ENCODE measurements at regions not wholly inside any gene's neighbourhood (a gene's known extent, or its start where the extent isn't known, plus 50 kb on each side); places are given as distances from the start of the nearest gene placed in this dataset.
"Not testable (repeated sequence)": the region's sequence is repeated elsewhere in the genome, so short reads cannot be mapped to it uniquely, and the experiment has no call there.

DNA sequence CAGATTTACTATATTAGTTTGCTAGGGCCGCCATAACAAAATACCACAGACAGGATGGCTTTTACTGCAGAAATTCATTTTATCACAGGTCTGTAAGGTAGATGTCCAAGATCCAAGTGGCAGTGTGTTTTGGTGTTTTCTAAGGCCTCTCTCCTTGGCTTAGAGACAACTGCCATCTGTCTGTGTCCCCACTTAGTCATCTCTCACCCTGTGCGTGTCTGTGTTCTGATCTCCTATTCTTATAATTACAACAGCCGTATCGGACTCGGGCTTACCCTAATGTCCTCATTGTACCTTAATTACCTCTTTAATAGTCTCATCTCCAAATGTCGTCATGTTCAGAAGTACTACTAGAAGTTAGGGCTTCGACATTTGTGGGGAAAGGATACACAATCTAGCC lies 362.3 kb upstream of the CDH19 start:
- no peaks in the 10 kb centered on the region for H3K36me3 ChIP-seq (ENCODE audit: control insufficient read depth in 2 of 2, insufficient read depth in 2 of 2, low read length in 2 of 2)
- no peak overlapping the region for H3K9ac ChIP-seq (ENCODE audit: low read depth in 1 of 2, low read length in 2 of 2)
- H3K27ac ChIP-seq (ENCODE audit: low read depth in 2 of 2, low read length in 2 of 2) = no peak overlapping the region
- no peaks in the 10 kb centered on the region for H3K9me3 ChIP-seq (ENCODE audit: control insufficient read depth in 2 of 2, low read length in 2 of 2)
- H3K4me3 ChIP-seq (ENCODE audit: low read length in 2 of 2) = no peak overlapping the region
- no peaks in the 10 kb centered on the region for H3K27me3 ChIP-seq (ENCODE audit: control insufficient read depth in 2 of 2, insufficient read depth in 2 of 2, low read length in 2 of 2)
- no peaks in the 10 kb centered on the region for H3K4me1 ChIP-seq (ENCODE audit: control insufficient read depth in 2 of 2, insufficient read depth in 2 of 2, low read length in 2 of 2)

DNA sequence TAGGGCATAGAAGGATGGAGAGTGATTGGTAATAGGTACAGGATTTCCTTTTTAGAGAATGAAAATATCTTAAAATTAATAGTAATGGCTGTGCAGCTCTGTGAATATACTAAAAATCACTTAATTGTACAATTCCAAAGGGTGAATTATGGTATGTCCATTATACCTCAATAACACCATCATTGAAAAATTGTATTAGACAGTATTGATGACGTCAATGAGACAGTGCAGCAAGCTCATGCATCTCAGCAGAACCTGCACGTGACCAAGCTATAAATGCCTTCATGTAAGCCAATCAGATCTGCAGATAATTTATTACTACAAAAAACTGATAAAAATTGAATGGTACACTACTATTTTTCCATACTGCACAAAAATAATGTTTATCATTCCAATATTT lies 354.4 kb upstream of the CDH19 start:
- no peaks in the 10 kb centered on the region for H3K9me3 ChIP-seq (ENCODE audit: control insufficient read depth in 2 of 2, low read length in 2 of 2)
- H3K4me1 ChIP-seq (ENCODE audit: control insufficient read depth in 2 of 2, insufficient read depth in 2 of 2, low read length in 2 of 2) = no peaks in the 10 kb centered on the region
- no peak overlapping the region for H3K4me3 ChIP-seq (ENCODE audit: low read length in 2 of 2)
- no peak overlapping the region for H3K27ac ChIP-seq (ENCODE audit: low read depth in 2 of 2, low read length in 2 of 2)
- H3K27me3 ChIP-seq (ENCODE audit: control insufficient read depth in 2 of 2, insufficient read depth in 2 of 2, low read length in 2 of 2) = no peaks in the 10 kb centered on the region
- H3K9ac ChIP-seq (ENCODE audit: low read depth in 1 of 2, low read length in 2 of 2) = no peak overlapping the region
- no peaks in the 10 kb centered on the region for H3K36me3 ChIP-seq (ENCODE audit: control insufficient read depth in 2 of 2, insufficient read depth in 2 of 2, low read length in 2 of 2)

DNA sequence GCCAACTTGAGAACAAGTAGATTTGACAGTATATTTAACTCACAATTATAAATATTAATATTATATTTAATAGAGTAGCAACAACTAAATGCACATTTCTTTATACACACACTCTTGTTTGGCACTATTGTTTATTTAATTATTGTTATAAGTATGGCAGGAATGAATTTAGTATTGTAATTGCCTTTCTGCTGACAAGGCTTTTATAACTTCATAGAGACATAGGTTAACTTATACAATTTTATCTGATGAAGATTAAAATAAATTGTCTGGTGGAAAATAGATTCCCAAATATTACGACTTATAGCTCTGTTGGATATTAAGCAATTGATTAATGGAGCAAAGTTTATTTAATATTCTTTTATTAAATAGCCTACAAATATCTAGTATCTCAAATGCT lies 347.9 kb upstream of the CDH19 start:
- no peaks in the 10 kb centered on the region for H3K9me3 ChIP-seq (ENCODE audit: control insufficient read depth in 2 of 2, low read length in 2 of 2)
- no peaks in the 10 kb centered on the region for H3K4me1 ChIP-seq (ENCODE audit: control insufficient read depth in 2 of 2, insufficient read depth in 2 of 2, low read length in 2 of 2)

DNA sequence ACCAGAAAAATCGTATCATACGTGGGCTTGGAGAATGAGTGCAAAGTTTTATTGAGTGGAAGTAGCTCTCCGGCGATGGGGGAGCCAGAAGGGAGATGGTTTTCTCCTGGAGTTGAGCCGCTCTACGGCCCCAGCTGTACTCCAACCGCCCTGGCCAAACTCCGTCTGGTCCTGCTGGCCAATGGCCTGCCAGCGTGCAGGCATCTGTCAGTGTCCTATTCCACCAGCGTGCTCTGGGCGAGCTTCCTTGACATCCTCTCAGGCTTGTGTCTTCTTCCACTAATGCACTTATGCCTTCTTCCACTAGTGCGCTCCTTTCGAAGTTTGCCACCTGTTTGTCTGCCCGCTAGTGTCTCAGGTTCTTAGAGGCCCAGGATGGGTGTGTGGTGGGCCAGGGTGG lies 345.5 kb upstream of the CDH19 start:
- H3K9ac ChIP-seq (ENCODE audit: low read depth in 1 of 2, low read length in 2 of 2) = no peak overlapping the region
- no peaks in the 10 kb centered on the region for H3K9me3 ChIP-seq (ENCODE audit: control insufficient read depth in 2 of 2, low read length in 2 of 2)
- H3K36me3 ChIP-seq (ENCODE audit: control insufficient read depth in 2 of 2, insufficient read depth in 2 of 2, low read length in 2 of 2) = no peaks in the 10 kb centered on the region
- no peak overlapping the region for H3K4me3 ChIP-seq (ENCODE audit: low read length in 2 of 2)
- H3K4me1 ChIP-seq (ENCODE audit: control insufficient read depth in 2 of 2, insufficient read depth in 2 of 2, low read length in 2 of 2) = no peaks in the 10 kb centered on the region
- H3K27ac ChIP-seq (ENCODE audit: low read depth in 2 of 2, low read length in 2 of 2) = no peak overlapping the region
- H3K27me3 ChIP-seq (ENCODE audit: control insufficient read depth in 2 of 2, insufficient read depth in 2 of 2, low read length in 2 of 2) = no peaks in the 10 kb centered on the region

More for the DNA sequence above, 347.9 kb upstream of the CDH19 start:
- Histone ChIP-seq H3K4me3 (ENCODE audit: low read length in 2 of 2) (no peak overlapping the region), H3K27me3 (ENCODE audit: control insufficient read depth in 2 of 2, insufficient read depth in 2 of 2, low read length in 2 of 2) (no peaks in the 10 kb centered on the region), H3K36me3 (ENCODE audit: control insufficient read depth in 2 of 2, insufficient read depth in 2 of 2, low read length in 2 of 2) (no peaks in the 10 kb centered on the region), H3K27ac (ENCODE audit: low read depth in 2 of 2, low read length in 2 of 2) (no peak overlapping the region), H3K9ac (ENCODE audit: low read depth in 1 of 2, low read length in 2 of 2) (no peak overlapping the region)

DNA sequence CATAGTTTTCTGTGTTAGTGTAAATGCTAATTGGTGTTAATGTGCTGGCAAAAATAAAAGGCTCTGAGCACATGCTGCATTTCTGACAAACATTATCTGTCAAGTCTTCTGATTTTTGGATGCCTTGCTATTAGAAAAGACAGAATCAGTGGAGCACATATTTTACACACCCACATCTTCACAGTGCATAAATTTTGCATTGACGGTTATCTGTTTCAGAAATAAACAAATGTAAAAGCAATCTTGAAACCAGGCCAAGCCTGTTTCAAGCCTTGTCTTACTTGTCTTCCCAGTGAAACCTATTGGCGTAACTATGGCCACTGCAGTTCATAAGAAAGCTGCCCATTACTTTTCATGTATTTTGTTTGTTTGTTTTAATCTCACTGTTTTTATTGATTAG lies 333.7 kb upstream of the CDH19 start:
- Histone ChIP-seq H3K4me3 (ENCODE audit: low read length in 2 of 2) (no peak overlapping the region), H3K27ac (ENCODE audit: low read depth in 2 of 2, low read length in 2 of 2) (no peak overlapping the region), H3K9me3 (ENCODE audit: control insufficient read depth in 2 of 2, low read length in 2 of 2) (no peaks in the 10 kb centered on the region), H3K27me3 (ENCODE audit: control insufficient read depth in 2 of 2, insufficient read depth in 2 of 2, low read length in 2 of 2) (no peaks in the 10 kb centered on the region), H3K4me1 (ENCODE audit: control insufficient read depth in 2 of 2, insufficient read depth in 2 of 2, low read length in 2 of 2) (no peaks in the 10 kb centered on the region), H3K9ac (ENCODE audit: low read depth in 1 of 2, low read length in 2 of 2) (no peak overlapping the region), H3K36me3 (ENCODE audit: control insufficient read depth in 2 of 2, insufficient read depth in 2 of 2, low read length in 2 of 2) (no peaks in the 10 kb centered on the region)

DNA sequence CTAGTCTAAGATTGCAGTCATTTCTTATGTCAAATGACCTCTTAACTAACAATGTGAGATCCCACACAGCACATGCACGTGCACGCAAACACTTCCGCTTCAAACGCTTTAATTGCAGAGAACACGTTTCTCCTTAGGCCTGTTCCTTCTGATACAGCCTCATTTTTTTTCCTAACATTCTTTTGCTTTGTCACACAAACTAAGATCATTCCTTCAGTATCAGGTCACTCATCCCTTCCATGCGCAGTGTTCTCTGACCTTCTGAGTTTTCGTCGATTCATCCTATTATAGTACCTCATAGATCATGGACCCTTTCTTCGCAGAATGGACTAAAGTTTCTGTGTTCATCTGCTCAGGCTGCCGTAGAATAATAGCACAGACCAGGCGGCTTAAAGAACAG lies 327.1 kb upstream of the CDH19 start:
- Histone ChIP-seq H3K27me3 (ENCODE audit: control insufficient read depth in 2 of 2, insufficient read depth in 2 of 2, low read length in 2 of 2) (no peaks in the 10 kb centered on the region), H3K4me1 (ENCODE audit: control insufficient read depth in 2 of 2, insufficient read depth in 2 of 2, low read length in 2 of 2) (no peaks in the 10 kb centered on the region), H3K36me3 (ENCODE audit: control insufficient read depth in 2 of 2, insufficient read depth in 2 of 2, low read length in 2 of 2) (no peaks in the 10 kb centered on the region), H3K9ac (ENCODE audit: low read depth in 1 of 2, low read length in 2 of 2) (no peak overlapping the region), H3K9me3 (ENCODE audit: control insufficient read depth in 2 of 2, low read length in 2 of 2) (no peaks in the 10 kb centered on the region), H3K27ac (ENCODE audit: low read depth in 2 of 2, low read length in 2 of 2) (no peak overlapping the region), H3K4me3 (ENCODE audit: low read length in 2 of 2) (no peak overlapping the region)

DNA sequence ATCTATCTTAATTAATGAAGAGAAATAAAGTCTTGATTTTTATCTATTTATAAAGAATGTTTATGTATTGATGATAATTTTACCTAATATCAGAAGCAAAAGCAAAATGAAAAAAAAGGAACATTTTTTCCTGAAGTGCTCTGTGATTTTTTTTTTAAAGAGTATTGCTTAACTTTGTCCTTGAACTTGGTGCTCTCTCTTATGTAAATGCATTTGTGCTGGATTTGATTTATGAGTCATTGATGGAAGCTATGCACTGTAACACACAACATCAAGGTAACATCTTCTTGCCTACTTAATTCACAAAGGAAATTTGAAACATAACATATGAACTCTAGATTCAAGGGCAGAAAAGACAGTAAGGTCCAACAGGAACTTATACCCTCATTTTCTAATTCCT lies 312.9 kb upstream of the CDH19 start:
- Histone ChIP-seq H3K27me3 (ENCODE audit: control insufficient read depth in 2 of 2, insufficient read depth in 2 of 2, low read length in 2 of 2) (no peaks in the 10 kb centered on the region), H3K4me1 (ENCODE audit: control insufficient read depth in 2 of 2, insufficient read depth in 2 of 2, low read length in 2 of 2) (no peaks in the 10 kb centered on the region), H3K36me3 (ENCODE audit: control insufficient read depth in 2 of 2, insufficient read depth in 2 of 2, low read length in 2 of 2) (no peaks in the 10 kb centered on the region), H3K4me3 (ENCODE audit: low read length in 2 of 2) (no peak overlapping the region), H3K27ac (ENCODE audit: low read depth in 2 of 2, low read length in 2 of 2) (no peak overlapping the region), H3K9me3 (ENCODE audit: control insufficient read depth in 2 of 2, low read length in 2 of 2) (no peaks in the 10 kb centered on the region), H3K9ac (ENCODE audit: low read depth in 1 of 2, low read length in 2 of 2) (no peak overlapping the region)

DNA sequence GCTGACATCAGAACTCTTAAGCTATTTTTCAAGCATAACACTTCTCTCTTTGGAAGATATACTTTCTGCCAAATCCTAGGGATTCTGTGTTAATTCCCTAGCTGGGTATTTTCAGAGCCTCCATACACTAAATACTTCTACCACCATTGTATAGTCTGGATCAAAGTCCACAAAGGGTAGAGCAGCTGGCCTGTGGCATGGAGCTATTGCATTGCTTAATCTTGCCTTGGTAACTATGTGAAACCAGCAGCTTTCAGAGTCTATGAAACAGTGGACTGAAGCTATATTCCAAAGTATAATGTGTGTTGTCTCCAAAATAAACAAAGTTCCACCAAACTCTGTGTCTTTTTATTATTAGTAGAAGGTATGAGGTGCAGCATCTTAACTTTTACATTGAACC lies 296.9 kb upstream of the CDH19 start:
- Histone ChIP-seq H3K27ac (ENCODE audit: low read depth in 2 of 2, low read length in 2 of 2) (no peak overlapping the region), H3K9me3 (ENCODE audit: control insufficient read depth in 2 of 2, low read length in 2 of 2) (no peaks in the 10 kb centered on the region), H3K9ac (ENCODE audit: low read depth in 1 of 2, low read length in 2 of 2) (no peak overlapping the region), H3K4me1 (ENCODE audit: control insufficient read depth in 2 of 2, insufficient read depth in 2 of 2, low read length in 2 of 2) (no peaks in the 10 kb centered on the region), H3K36me3 (ENCODE audit: control insufficient read depth in 2 of 2, insufficient read depth in 2 of 2, low read length in 2 of 2) (no peaks in the 10 kb centered on the region), H3K4me3 (ENCODE audit: low read length in 2 of 2) (no peak overlapping the region), H3K27me3 (ENCODE audit: control insufficient read depth in 2 of 2, insufficient read depth in 2 of 2, low read length in 2 of 2) (no peaks in the 10 kb centered on the region)

DNA sequence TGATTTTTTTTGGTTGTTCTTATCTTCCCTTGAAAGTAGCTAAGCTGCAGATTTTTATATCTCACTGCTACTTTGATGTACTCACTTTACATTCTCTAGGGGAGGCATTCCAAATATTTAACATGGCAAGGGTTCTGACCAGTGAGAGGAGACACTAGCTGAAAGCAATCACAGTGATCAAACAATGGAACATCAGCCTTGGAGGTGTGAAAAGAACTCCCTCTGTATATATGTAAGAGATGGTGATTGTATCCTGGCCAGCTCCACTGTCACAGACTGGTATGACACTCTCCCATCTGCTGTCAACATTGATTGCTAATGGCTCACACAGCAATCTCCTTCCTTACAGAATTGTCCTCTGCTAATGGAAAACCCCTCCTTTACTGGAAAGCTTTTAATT lies 291.7 kb upstream of the CDH19 start:
- H3K27me3 ChIP-seq (ENCODE audit: control insufficient read depth in 2 of 2, insufficient read depth in 2 of 2, low read length in 2 of 2) = no peaks in the 10 kb centered on the region

DNA sequence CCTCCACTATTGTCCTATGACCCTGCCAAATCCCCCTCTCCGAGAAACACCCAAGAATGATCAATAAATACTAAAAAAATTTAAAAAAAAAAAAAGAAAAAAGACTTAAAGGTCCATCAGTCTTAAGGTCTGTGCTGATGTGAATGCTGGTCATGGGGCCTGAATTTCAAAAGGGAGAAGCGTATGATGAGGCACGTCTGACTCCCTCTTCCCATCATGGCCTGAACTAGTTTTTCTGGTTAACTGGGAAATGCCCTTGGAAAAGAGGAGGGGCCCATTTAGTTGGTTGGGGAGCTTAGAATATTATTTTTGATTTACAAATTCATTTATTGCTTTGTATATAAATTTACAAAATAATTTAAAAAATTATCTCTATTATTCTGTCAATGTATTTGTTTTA lies 291.0 kb upstream of the CDH19 start:
- no peaks in the 10 kb centered on the region for H3K27me3 ChIP-seq (ENCODE audit: control insufficient read depth in 2 of 2, insufficient read depth in 2 of 2, low read length in 2 of 2)
- H3K4me1 ChIP-seq (ENCODE audit: control insufficient read depth in 2 of 2, insufficient read depth in 2 of 2, low read length in 2 of 2) = no peaks in the 10 kb centered on the region
- no peaks in the 10 kb centered on the region for H3K9me3 ChIP-seq (ENCODE audit: control insufficient read depth in 2 of 2, low read length in 2 of 2)
- no peaks in the 10 kb centered on the region for H3K36me3 ChIP-seq (ENCODE audit: control insufficient read depth in 2 of 2, insufficient read depth in 2 of 2, low read length in 2 of 2)
- no peak overlapping the region for H3K27ac ChIP-seq (ENCODE audit: low read depth in 2 of 2, low read length in 2 of 2)
- no peak overlapping the region for H3K4me3 ChIP-seq (ENCODE audit: low read length in 2 of 2)
- no peak overlapping the region for H3K9ac ChIP-seq (ENCODE audit: low read depth in 1 of 2, low read length in 2 of 2)

More for the DNA sequence above, 291.7 kb upstream of the CDH19 start:
- Histone ChIP-seq H3K4me3 (ENCODE audit: low read length in 2 of 2) (no peak overlapping the region), H3K36me3 (ENCODE audit: control insufficient read depth in 2 of 2, insufficient read depth in 2 of 2, low read length in 2 of 2) (no peaks in the 10 kb centered on the region), H3K9ac (ENCODE audit: low read depth in 1 of 2, low read length in 2 of 2) (no peak overlapping the region), H3K27ac (ENCODE audit: low read depth in 2 of 2, low read length in 2 of 2) (no peak overlapping the region), H3K4me1 (ENCODE audit: control insufficient read depth in 2 of 2, insufficient read depth in 2 of 2, low read length in 2 of 2) (no peaks in the 10 kb centered on the region), H3K9me3 (ENCODE audit: control insufficient read depth in 2 of 2, low read length in 2 of 2) (no peaks in the 10 kb centered on the region)

DNA sequence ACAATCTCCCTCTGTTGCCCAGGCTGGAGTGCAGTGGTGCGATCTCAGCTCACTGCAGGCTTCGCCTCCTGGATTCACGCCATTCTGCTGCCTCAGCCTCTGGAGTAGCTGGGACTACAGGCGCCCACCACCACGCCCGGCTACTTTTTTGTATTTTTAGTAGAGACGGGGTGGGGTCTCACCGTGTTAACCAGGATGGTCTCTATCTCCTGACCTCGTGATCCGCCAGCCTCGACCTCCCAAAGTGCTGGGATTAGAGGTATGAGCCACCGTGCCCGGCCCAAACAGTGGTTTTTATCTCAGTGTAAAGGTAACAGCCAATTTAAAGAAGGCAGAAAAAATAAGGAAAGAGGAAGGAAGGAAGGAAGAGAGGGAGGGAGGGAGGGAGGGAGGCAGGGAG lies 288.5 kb upstream of the CDH19 start:
- not testable (repeated sequence) for H3K4me3 ChIP-seq (ENCODE audit: low read length in 2 of 2); H3K4me1 ChIP-seq (ENCODE audit: control insufficient read depth in 2 of 2, insufficient read depth in 2 of 2, low read length in 2 of 2); H3K27me3 ChIP-seq (ENCODE audit: control insufficient read depth in 2 of 2, insufficient read depth in 2 of 2, low read length in 2 of 2); H3K27ac ChIP-seq (ENCODE audit: low read depth in 2 of 2, low read length in 2 of 2); H3K9me3 ChIP-seq (ENCODE audit: control insufficient read depth in 2 of 2, low read length in 2 of 2); H3K9ac ChIP-seq (ENCODE audit: low read depth in 1 of 2, low read length in 2 of 2); H3K36me3 ChIP-seq (ENCODE audit: control insufficient read depth in 2 of 2, insufficient read depth in 2 of 2, low read length in 2 of 2)

Measured in mucosa of rectum (tissue), 2 donors.